Muscle layer of colon (tissue), 2 donors: ENCODE measurements at regions not wholly inside any gene's neighbourhood (a gene's known extent, or its start where the extent isn't known, plus 50 kb on each side); places are given as distances from the start of the nearest gene placed in this dataset.

Experiments used
- H3K27ac ChIP-seq: one replicate; pipeline ENCODE4 v1.7.0; 2013; ENCODE audit warnings: low read depth, mild to moderate bottlenecking, low read length, moderate library complexity
- H3K27me3 ChIP-seq, 2 donors: one replicate each; pipeline ENCODE4 v1.7.0; 2013; ENCODE audit warnings: low read length in 2 of 2, mild to moderate bottlenecking in 2 of 2; ENCODE audit not compliant: insufficient read depth in 2 of 2, control insufficient read depth in 1 of 2
- H3K36me3 ChIP-seq: one replicate; pipeline ENCODE4 v1.7.0; 2013; ENCODE audit warnings: mild to moderate bottlenecking, low read length; ENCODE audit not compliant: insufficient read depth
- H3K4me1 ChIP-seq: one replicate; pipeline ENCODE4 v1.7.0; 2013; ENCODE audit warnings: mild to moderate bottlenecking, low read length; ENCODE audit not compliant: insufficient read depth
- H3K4me3 ChIP-seq, 2 donors: one replicate each; pipeline ENCODE4 v1.7.0; 2013; ENCODE audit warnings: low read length in 2 of 2, low read depth in 1 of 2, mild to moderate bottlenecking in 1 of 2, moderate library complexity in 1 of 2
- H3K9ac ChIP-seq: one replicate; pipeline ENCODE4 v1.7.0; 2013; ENCODE audit warnings: low read length
- H3K9me3 ChIP-seq: one replicate; pipeline ENCODE4 v1.7.0; 2013; ENCODE audit warnings: mild to moderate bottlenecking, low read length
- donor health status: abdominal sarcoma.
- donor health status: Adenocarcinoma of cecum.

DNA sequence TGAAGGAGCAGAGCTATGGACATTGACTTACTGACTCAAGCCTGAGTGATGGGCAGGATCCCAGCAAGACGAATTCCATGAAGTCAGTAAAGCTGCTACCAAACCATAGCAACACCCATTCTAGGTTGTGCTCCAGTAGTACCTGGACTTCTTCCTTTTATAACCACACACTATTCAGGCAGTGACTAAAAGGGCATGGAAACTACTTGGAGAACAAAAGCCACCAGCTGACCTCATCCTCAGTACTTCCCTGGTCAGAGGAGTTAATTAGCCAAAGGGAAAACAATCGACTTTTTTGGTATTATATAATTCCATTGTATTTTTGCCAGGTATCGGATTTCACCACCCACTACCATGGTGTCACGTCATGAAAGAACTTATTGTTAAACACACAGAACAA is 237.1 kb downstream of the TTC32 start:
- H3K36me3 ChIP-seq, result no peaks in the 10 kb centered on the region
- H3K9ac ChIP-seq, result no peak overlapping the region
- H3K9me3 ChIP-seq, result no peaks in the 10 kb centered on the region
- peaks cover 17% of the 10 kb centered on the region for H3K4me1 ChIP-seq
- no peak overlapping the region for H3K27ac ChIP-seq
- H3K4me3 ChIP-seq, result no peak overlapping the region
- no peaks in the 10 kb centered on the region for H3K27me3 ChIP-seq

DNA sequence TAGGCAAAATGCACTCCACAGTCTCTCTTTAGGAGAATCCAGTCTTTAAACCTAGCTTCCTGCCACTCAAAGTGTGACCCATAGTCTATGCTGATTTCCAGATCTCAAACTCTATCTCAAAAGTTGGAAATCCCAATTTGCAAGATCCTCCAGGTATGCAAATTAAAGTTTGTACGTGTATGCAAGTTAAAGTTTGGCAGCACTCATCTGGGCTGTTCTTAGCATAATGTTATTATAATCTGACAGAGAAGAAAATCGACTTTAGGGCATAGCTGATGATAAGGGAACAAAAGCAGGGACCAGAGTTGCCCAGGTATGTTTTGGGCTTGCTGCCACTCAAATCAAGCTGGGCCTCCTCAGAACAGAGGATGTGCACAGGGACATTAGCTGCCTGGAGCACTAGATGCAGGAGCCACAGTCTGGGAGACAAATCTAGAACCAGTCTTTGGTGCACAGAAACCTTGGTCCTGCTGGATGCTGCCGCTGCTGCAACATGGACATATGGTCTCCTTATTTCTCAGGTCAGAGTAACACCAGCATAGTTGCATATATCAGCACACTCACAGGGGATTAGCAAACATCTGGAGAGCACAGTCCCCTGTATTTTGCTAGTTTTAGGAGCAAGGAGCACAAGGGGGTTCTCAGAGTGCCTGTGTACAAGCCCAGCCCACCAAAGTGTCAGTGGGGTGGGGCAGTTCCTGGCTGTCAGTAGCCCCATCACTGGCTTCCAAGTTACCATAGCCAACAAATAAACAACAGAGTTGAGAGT is 242.6 kb downstream of the TTC32 start:
- no peak overlapping the region for H3K9ac ChIP-seq
- H3K4me1 ChIP-seq, result no peaks in the 10 kb centered on the region
- no peak overlapping the region for H3K4me3 ChIP-seq
- no peaks in the 10 kb centered on the region for H3K9me3 ChIP-seq
- H3K27ac ChIP-seq, result no peak overlapping the region
- H3K27me3 ChIP-seq, result no peaks in the 10 kb centered on the region
- no peaks in the 10 kb centered on the region for H3K36me3 ChIP-seq

GRCh38 chr2:19656011-19656410 is 245.8 kb downstream of the TTC32 start:
- no peaks in the 10 kb centered on the region for H3K27me3 ChIP-seq
- H3K27ac ChIP-seq, result no peak overlapping the region
- no peak overlapping the region for H3K9ac ChIP-seq
- H3K4me1 ChIP-seq, result no peaks in the 10 kb centered on the region
- no peaks in the 10 kb centered on the region for H3K9me3 ChIP-seq
- no peak overlapping the region for H3K4me3 ChIP-seq
- H3K36me3 ChIP-seq, result no peaks in the 10 kb centered on the region

DNA sequence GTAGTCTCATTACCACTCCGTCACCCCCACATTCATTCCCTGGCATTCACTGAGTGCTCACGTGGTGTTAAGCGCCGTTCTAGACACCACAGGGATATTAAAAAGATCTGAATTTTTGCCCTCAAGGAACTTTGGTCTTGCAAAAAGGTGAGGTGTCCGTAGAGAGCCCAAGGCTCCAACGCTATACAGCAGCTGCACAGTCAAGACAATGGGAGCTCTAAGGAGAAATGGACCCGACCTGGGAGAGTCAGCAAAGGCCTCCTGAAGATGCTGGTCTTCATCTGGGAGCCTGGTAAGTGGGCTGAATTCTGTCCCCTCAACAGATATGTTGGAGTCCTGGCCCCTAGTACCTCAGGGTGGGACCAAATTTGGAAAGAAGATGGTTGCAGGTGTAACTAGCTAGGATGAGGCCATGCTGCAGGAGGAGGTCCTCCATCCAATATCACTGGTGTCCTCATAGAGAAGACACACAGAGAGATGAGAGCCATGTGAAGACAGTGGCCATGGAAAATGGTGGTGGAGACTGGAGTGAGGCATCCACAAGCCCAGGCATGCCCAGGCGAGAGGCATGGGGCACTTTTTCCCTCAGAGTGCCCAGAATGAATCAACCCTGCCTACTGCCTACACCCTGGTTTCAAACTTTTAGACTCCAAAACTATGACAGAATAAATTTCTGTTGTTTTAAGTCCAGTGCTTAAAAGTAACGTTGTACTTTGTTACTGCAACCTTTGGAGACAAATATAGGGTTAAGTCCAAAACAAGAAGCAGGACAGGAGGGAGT is 247.3 kb downstream of the TTC32 start:
- Histone ChIP-seq H3K9ac (no peak overlapping the region), H3K4me1 (no peaks in the 10 kb centered on the region), H3K9me3 (no peaks in the 10 kb centered on the region), H3K27me3 (no peaks in the 10 kb centered on the region), H3K36me3 (no peaks in the 10 kb centered on the region), H3K4me3 (no peak overlapping the region), H3K27ac (no peak overlapping the region)

DNA sequence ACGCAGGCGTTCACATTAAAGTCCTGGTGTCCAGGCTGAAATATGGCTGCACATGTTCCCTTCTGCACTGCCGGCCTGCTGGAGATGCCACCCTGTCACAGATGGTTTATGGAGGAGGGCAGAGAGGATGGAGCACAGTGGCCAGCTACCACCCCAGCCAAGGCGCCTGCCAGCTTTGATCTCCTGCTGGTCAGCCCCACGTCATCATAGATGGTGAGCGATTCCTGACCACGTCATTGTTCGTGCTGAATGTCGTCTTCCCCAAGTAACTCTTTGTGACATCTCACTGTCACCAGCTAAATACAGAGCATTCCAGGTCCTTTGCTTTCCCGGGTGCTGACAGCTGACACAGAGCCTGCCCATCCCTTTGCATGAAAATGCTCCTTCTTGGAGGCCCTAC is 248.3 kb downstream of the TTC32 start:
- Histone ChIP-seq H3K36me3 (no peaks in the 10 kb centered on the region), H3K27ac (no peak overlapping the region), H3K4me1 (no peaks in the 10 kb centered on the region), H3K4me3 (no peak overlapping the region), H3K9me3 (no peaks in the 10 kb centered on the region), H3K9ac (no peak overlapping the region), H3K27me3 (no peaks in the 10 kb centered on the region)

- Histone ChIP-seq H3K9me3 (no peaks in the 10 kb centered on the region), H3K27me3 (no peaks in the 10 kb centered on the region), H3K4me1 (no peaks in the 10 kb centered on the region)
Observed at GRCh38 chr2:19652811-19653210, 249.0 kb downstream of the TTC32 start.

GRCh38 chr2:19651466-19651865 is 250.3 kb downstream of the TTC32 start:
- no peak overlapping the region for H3K4me3 ChIP-seq
- H3K9me3 ChIP-seq, result no peaks in the 10 kb centered on the region
- H3K27ac ChIP-seq, result no peak overlapping the region
- no peak overlapping the region for H3K9ac ChIP-seq
- no peaks in the 10 kb centered on the region for H3K27me3 ChIP-seq
- no peaks in the 10 kb centered on the region for H3K36me3 ChIP-seq
- no peaks in the 10 kb centered on the region for H3K4me1 ChIP-seq

More at GRCh38 chr2:19652811-19653210, 249.0 kb downstream of the TTC32 start:
- H3K36me3 ChIP-seq, result no peaks in the 10 kb centered on the region
- H3K9ac ChIP-seq, result no peak overlapping the region
- H3K4me3 ChIP-seq, result no peak overlapping the region
- H3K27ac ChIP-seq, result no peak overlapping the region

DNA sequence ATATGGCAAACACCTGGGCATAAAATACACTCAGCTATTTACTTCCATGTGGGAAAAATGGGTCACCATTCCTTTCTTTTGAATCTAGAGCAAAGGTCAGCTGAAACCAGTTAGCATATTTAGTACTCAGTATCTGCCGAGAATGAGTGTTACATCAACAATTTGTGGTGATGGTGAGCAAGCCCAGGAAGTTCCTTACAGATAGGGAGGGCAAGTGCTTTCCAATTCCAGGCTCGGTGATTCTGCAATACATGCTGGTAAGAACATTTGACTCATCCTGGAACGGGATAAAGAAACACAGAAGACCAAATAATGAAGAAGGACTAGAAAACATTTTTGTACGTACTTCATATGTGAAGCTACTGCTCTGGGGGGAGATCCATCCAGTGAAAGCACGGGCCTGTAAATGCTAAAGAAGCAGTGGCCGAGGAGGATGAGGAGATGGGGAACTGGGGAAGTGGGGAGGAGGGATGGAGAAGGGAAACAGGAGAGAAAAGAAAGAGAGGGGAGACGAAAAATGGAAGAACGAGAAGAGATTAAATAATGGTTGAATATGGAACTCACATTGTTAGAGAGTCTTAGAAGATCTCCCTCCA is 251.9 kb downstream of the TTC32 start:
- H3K27ac ChIP-seq, result no peak overlapping the region
- no peak overlapping the region for H3K9ac ChIP-seq
- H3K27me3 ChIP-seq, result no peaks in the 10 kb centered on the region
- no peaks in the 10 kb centered on the region for H3K9me3 ChIP-seq
- no peaks in the 10 kb centered on the region for H3K4me1 ChIP-seq
- H3K36me3 ChIP-seq, result no peaks in the 10 kb centered on the region
- H3K4me3 ChIP-seq, result no peak overlapping the region

DNA sequence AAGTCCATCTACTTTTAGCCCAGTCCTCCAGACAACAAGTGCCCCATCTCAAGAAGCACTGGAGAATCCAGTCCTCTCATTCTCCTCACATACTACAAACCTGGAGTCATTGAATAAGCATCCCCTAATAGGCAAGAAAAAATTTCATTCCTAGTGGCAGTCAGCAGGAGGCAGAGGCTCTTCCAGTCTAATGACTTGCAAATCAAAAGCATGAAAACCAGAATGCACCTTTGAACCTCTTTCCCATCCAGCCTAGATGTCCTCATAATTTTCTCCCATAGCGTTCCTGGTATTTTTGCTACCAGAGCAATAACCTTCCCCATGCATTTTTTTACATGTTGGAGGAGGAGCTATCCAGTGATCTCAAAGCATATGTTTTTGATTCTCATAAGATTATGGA is 252.6 kb downstream of the TTC32 start:
- no peaks in the 10 kb centered on the region for H3K9me3 ChIP-seq
- no peaks in the 10 kb centered on the region for H3K36me3 ChIP-seq
- no peak overlapping the region for H3K27ac ChIP-seq

GRCh38 chr2:19648583-19648982 is 253.2 kb downstream of the TTC32 start:
- Histone ChIP-seq H3K4me3 (no peak overlapping the region), H3K27ac (no peak overlapping the region), H3K36me3 (no peaks in the 10 kb centered on the region), H3K27me3 (no peaks in the 10 kb centered on the region), H3K4me1 (no peaks in the 10 kb centered on the region), H3K9me3 (no peaks in the 10 kb centered on the region), H3K9ac (no peak overlapping the region)

More for the DNA sequence above, 252.6 kb downstream of the TTC32 start:
- no peaks in the 10 kb centered on the region for H3K4me1 ChIP-seq
- no peaks in the 10 kb centered on the region for H3K27me3 ChIP-seq
- H3K9ac ChIP-seq, result no peak overlapping the region
- no peak overlapping the region for H3K4me3 ChIP-seq

DNA sequence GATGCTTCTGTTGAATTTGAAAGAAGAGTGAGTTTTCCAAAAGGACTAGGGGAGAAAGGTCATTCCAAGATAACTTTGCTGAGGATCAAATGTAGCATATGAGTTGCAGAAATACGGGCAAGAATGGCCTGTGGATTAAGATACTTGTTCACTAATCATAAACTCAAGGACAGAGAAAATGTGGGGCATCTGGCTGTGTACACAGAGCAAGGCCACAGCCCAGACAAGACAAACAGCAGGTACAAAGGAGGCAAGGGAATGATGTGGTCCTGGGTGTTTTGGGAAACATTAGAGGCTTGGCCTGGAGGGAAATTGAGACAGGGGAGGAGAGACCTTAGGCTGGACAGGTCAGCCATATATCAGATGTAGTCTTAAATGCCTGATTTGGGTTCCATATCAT is 254.8 kb downstream of the TTC32 start:
- Histone ChIP-seq H3K4me1 (no peaks in the 10 kb centered on the region), H3K27me3 (no peaks in the 10 kb centered on the region), H3K4me3 (no peak overlapping the region), H3K9me3 (no peaks in the 10 kb centered on the region), H3K9ac (no peak overlapping the region), H3K36me3 (no peaks in the 10 kb centered on the region), H3K27ac (no peak overlapping the region)
